Fibroblast of lung (primary cell): ENCODE measurements at regions not wholly inside any gene's neighbourhood (a gene's known extent, or its start where the extent isn't known, plus 50 kb on each side); places are given as distances from the start of the nearest gene placed in this dataset.

Experiments used
- DNase-seq, 2 donors: peaks; one replicate each; pipeline versions ENCODE4 v3.0.0 to v3.0.0-alpha.2; 2010; ENCODE audit warnings: low read depth in 2 of 2
- H2AFZ ChIP-seq: 2 replicates; pipeline ENCODE4 v1.5.1; 2012; ENCODE audit warnings: low read length, control low read depth, inconsistent platforms
- H3K27ac ChIP-seq: 2 replicates; pipeline ENCODE4 v1.5.1; 2011; ENCODE audit warnings: low read length, control low read depth; ENCODE audit not compliant: insufficient read depth
- H3K27me3 ChIP-seq: 2 replicates; pipeline ENCODE4 v1.5.1; 2011; ENCODE audit warnings: mild to moderate bottlenecking, low read length; ENCODE audit not compliant: control insufficient read depth, insufficient read depth
- H3K36me3 ChIP-seq: 2 replicates; pipeline ENCODE4 v1.5.1; 2011; ENCODE audit warnings: low read length; ENCODE audit not compliant: control insufficient read depth, insufficient read depth
- H3K4me1 ChIP-seq: 2 replicates; pipeline ENCODE4 v1.5.1; 2011; ENCODE audit warnings: low read length; ENCODE audit not compliant: control insufficient read depth, insufficient read depth; ENCODE audit errors: extremely low read depth
- H3K4me2 ChIP-seq: 2 replicates; pipeline ENCODE4 v1.5.1; 2011; ENCODE audit warnings: low read length, control low read depth; ENCODE audit not compliant: insufficient read depth; ENCODE audit errors: extremely low read depth
- H3K4me3 ChIP-seq, 4 experiments: fragments of 200-600 bp in 1 of 4; sonication (generic) in 1 of 4; replicated peaks in 1 of 4; 2 replicates each; pipeline ENCODE4 v1.5.1; 2011 to 2016; ENCODE audit warnings: low read length in 4 of 4, low read depth in 3 of 4, mild to moderate bottlenecking in 3 of 4, control low read depth in 2 of 4, inconsistent platforms in 1 of 4, mixed read lengths in 1 of 4; ENCODE audit not compliant: insufficient read depth in 1 of 4; ENCODE audit errors: control extremely low read depth in 1 of 4
- H3K79me2 ChIP-seq: 2 replicates; pipeline ENCODE4 v1.5.1; 2012; ENCODE audit warnings: mild to moderate bottlenecking, low read length, inconsistent platforms; ENCODE audit not compliant: control insufficient read depth, insufficient read depth
- H3K9ac ChIP-seq: 2 replicates; pipeline ENCODE4 v1.5.1; 2011; ENCODE audit warnings: mild to moderate bottlenecking, low read length, control low read depth; ENCODE audit not compliant: insufficient read depth
- H3K9me3 ChIP-seq: 2 replicates; pipeline ENCODE4 v1.5.1; 2012; ENCODE audit warnings: low read depth, low read length; ENCODE audit not compliant: control insufficient read depth, insufficient read depth
- H4K20me1 ChIP-seq: 2 replicates; pipeline ENCODE4 v1.5.1; 2011; ENCODE audit warnings: low read length; ENCODE audit not compliant: control insufficient read depth, insufficient read depth; ENCODE audit errors: extremely low read depth
- CTCF ChIP-seq, 2 donors: IDR thresholded peaks in 1 of 2; conservative IDR thresholded peaks in 1 of 2; 1 replicate in 1 of 2; 2 replicates in 1 of 2; pipeline ENCODE4 v1.5.1; 2011 to 2012; ENCODE audit warnings: low read length in 2 of 2, control low read depth in 1 of 2, inconsistent platforms in 1 of 2, low read depth in 1 of 2, mild to moderate bottlenecking in 1 of 2
- EZH2 ChIP-seq: IDR thresholded peaks from 2 replicates; pipeline ENCODE4 v1.5.1; 2012; ENCODE audit warnings: low read length, control low read depth, mild to moderate bottlenecking; ENCODE audit errors: missing control alignments

- TF ChIP-seq EZH2 (no peak), CTCF (conservative IDR thresholded peaks at IDR 0.05 in 1 of 2, IDR thresholded peaks at IDR 0.05 in 1 of 2; ENCODE audit: low read depth in 1 of 2, low read length in 2 of 2) (no peak)
- Histone ChIP-seq H3K27ac (no peak overlapping the region), H3K36me3 (no peaks in the 10 kb centered on the region), H2AFZ (no peak overlapping the region), H3K79me2 (no peaks in the 10 kb centered on the region), H4K20me1 (no peaks in the 10 kb centered on the region), H3K4me3 (no peak overlapping the region), H3K4me1 (no peaks in the 10 kb centered on the region), H3K9me3 (no peaks in the 10 kb centered on the region), H3K4me2 (no peak overlapping the region), H3K9ac (no peak overlapping the region), H3K27me3 (no peaks in the 10 kb centered on the region)
- DNase-seq: no peak
These were observed 107.1 kb upstream of the UQCRFS1 start for GRCh38 chr19:29320086-29320485.

GRCh38 chr19:29320618-29321017 is 107.7 kb upstream of the UQCRFS1 start:
- no peak overlapping the region for H2AFZ ChIP-seq
- no peaks in the 10 kb centered on the region for H3K36me3 ChIP-seq
- no peak overlapping the region for H3K27ac ChIP-seq
- no peak for DNase-seq
- H4K20me1 ChIP-seq: no peaks in the 10 kb centered on the region
- H3K79me2 ChIP-seq: no peaks in the 10 kb centered on the region
- H3K4me2 ChIP-seq: no peak overlapping the region
- no peak overlapping the region for H3K4me3 ChIP-seq
- no peaks in the 10 kb centered on the region for H3K27me3 ChIP-seq
- H3K4me1 ChIP-seq: no peaks in the 10 kb centered on the region
- no peaks in the 10 kb centered on the region for H3K9me3 ChIP-seq
- no peak for TF ChIP-seq EZH2
- no peak overlapping the region for H3K9ac ChIP-seq

GRCh38 chr19:29321116-29321515 is 108.2 kb upstream of the UQCRFS1 start:
- Histone ChIP-seq H3K36me3 (no peaks in the 10 kb centered on the region), H2AFZ (no peak overlapping the region), H4K20me1 (no peaks in the 10 kb centered on the region), H3K27ac (no peak overlapping the region), H3K4me1 (no peaks in the 10 kb centered on the region), H3K9ac (no peak overlapping the region), H3K4me3 (no peak overlapping the region), H3K79me2 (no peaks in the 10 kb centered on the region), H3K4me2 (no peak overlapping the region), H3K27me3 (no peaks in the 10 kb centered on the region), H3K9me3 (no peaks in the 10 kb centered on the region)
- no peak for TF ChIP-seq EZH2
- no peak for DNase-seq

- Histone ChIP-seq H3K36me3 (no peaks in the 10 kb centered on the region), H3K79me2 (no peaks in the 10 kb centered on the region), H4K20me1 (no peaks in the 10 kb centered on the region), H3K27ac (no peak overlapping the region), H3K9me3 (no peaks in the 10 kb centered on the region), H3K9ac (no peak overlapping the region), H3K4me3 (no peak overlapping the region), H3K4me1 (no peaks in the 10 kb centered on the region), H3K4me2 (no peak overlapping the region), H3K27me3 (no peaks in the 10 kb centered on the region), H2AFZ (no peak overlapping the region)
- DNase-seq: no peak
- TF ChIP-seq CTCF (conservative IDR thresholded peaks at IDR 0.05 in 1 of 2, IDR thresholded peaks at IDR 0.05 in 1 of 2; ENCODE audit: low read depth in 1 of 2, low read length in 2 of 2): no peak
These were observed 110.1 kb upstream of the UQCRFS1 start for GRCh38 chr19:29323021-29323430.
